Renal cortex interstitium (tissue), 11 donors: ENCODE measurements at regions not wholly inside any gene's neighbourhood (a gene's known extent, or its start where the extent isn't known, plus 50 kb on each side); places are given as distances from the start of the nearest gene placed in this dataset.
A peak's percentile ranks its signal among the peaks of the same experiment; 100 is the strongest.
"Not testable (repeated sequence)": the region's sequence is repeated elsewhere in the genome, so short reads cannot be mapped to it uniquely, and the experiment has no call there.

Experiments
- DNase-seq, 11 donors: peaks; one replicate each; pipeline ENCODE4 v3.0.0-alpha.2; 2013; ENCODE audit warnings: low read depth in 9 of 11, low spot score in 4 of 11; ENCODE audit errors: extremely low read depth in 1 of 11

GRCh38 chr11:12585861-12586260 lies 88.4 kb upstream of the TEAD1 start:
- no peak for DNase-seq

GRCh38 chr11:12587333-12587991 lies 86.8 kb upstream of the TEAD1 start:
- DNase-seq, result peak in 2 of 11 donors; percentile 22 to 24

DNA sequence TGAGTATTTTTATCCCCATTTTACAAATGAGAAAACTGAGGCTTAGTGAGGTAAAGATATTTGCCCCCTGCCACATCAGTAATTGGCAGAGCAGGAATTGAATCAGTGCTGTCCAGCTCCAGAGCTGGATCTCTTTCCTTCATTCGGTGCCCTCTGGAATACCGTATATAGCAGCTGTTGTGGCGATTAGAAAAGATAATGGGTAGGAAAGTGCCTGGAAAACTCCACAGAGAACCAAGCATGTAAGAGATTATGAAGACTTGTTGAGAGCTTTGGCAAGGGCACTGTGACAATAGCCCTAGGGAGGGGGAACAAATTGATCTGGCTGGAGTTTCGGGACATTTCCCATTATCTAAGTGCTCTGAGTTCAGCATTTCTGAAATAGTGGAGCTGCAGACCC lies 82.5 kb upstream of the TEAD1 start:
- no peak for DNase-seq

- no peak for DNase-seq
Observed at GRCh38 chr11:12592283-12592682, 81.9 kb upstream of the TEAD1 start.

DNA sequence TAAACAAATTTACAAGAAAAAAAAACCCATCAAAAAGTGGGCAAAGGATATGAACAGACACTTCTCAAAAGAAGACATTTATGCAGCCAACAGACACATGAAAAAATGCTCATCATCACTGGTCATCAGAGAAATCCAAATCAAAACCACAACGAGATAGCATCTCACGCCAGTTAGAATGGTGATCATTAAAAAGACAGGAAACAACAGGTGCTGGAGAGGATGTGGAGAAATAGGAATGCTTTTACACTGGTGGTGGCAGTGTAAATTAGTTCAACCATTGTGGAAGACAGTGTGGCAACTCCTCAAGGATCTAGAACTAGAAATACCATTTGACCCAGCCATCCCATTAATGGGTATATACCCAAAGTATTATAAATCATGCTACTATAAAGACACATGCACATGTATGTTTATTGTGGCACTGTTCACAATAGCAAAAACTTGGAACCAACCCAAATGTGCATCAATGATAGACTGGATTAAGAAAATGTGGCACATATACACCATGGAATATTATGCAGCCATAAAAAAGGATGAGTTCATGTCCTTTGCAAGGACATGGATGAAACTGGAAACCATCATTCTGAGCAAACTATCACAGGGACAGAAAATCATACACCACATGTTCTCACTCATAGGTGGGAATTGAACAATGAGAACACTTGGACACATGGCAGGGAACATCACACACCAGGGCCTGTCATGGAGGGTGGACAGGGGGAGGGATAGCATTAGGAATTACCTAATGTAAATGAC lies 79.0 kb upstream of the TEAD1 start:
- not testable (repeated sequence) for DNase-seq

- no peak for DNase-seq
Observed at GRCh38 chr11:12598330-12599256, 75.6 kb upstream of the TEAD1 start.

DNA sequence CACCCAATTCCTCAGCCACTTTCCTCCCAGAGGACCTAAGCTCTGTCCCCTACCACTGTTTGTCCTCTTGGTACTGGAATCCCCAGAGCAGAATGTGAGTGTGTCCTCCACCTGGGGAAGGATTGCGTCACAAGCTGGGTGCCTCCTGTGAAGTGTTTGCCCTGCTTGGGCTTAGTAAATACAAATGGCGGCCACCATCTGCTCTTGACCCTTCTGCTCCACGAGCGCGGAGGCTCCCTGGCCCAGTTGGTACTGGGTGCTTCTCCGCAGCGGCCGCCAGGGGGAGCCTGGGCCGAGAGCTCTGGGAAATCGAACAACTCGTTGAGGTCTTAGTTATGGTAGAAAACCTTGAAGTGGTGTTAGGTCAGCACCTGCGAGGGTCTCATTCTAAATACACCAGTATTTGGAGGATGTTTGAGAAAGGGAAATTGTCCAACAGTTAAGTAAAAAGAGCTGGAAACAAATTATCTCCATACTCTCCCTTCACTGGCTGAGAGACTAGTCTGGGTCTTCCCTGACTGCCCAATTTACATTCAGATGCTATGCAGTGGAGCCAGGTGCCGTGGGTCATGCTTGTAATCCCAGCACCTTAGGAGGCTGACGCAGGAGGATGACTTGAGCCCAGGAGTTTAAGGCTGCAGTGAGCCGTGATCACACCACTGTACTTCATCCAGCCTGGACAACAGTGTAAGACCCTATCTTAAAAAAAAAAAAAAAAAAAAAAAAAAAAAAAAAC lies 74.6 kb upstream of the TEAD1 start:
- no peak for DNase-seq

- peak in 3 of 11 donors; percentile 27 to 46 (median 29) for DNase-seq
Observed at GRCh38 chr11:12600829-12601228, 73.4 kb upstream of the TEAD1 start.

DNA sequence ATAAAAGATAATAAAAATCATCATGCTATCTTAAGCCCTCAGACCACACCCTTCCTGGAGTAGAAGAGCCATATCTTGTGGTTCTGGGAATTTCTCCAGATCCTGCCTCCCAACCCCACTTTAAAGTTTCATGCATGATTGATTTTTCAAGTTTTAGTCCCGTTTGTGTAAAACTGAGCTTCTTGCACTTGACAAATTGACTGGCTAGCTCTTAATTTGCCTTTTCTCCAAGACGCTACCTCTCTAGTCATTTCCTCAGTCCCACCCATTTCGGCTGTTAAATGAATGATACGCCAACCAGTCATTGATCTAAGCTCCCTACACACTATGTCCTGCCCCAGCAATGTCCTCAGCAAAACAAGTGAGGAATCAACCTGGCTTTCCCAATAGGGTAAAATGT lies 71.8 kb upstream of the TEAD1 start:
- no peak for DNase-seq

DNA sequence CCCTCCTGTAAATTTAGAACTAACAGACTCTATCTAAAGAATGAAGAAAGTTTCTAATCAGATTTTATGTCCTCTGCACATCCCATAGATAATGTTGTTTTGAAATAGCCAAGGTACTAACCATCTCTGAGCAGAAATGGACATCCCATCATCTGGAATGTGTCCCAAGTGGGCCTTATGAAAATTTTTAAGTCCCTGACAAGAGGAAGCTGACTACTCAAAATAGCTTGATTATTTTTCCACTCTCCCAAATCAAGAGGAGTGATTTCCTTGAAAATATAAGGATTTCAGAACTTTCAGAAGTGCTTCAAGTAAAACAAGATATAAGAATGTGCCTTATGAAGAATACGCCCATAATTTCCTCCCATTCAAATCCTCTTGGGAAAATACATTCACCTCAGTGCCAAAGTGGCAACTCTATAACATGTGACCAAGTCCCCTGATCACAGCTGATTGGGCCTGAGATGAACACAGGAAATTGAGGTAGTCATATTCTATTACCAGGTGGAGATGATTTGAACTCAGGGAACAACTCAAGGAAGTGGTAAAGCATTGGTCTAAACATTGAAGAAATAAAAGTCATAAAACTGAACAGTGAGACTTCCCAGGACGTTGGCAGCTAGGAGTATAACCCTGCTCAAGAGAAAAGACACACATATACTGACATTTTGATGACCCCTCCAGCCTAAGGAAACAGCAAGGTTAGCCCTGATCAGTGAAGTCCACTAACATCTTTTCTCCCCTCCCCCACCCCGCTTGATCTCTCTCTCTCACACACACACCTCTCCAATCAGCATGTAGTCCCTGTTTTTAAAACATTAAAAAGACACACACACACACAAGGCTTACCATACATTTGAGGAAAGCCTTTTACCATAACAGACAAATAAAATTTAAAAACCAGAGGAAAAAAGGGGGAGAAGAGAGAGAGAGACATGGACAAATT lies 70.8 kb upstream of the TEAD1 start:
- no peak for DNase-seq

- DNase-seq, result no peak
Observed at GRCh38 chr11:12604557-12605153, 69.6 kb upstream of the TEAD1 start.

- no peak for DNase-seq
Observed at GRCh38 chr11:12606597-12606996, 67.6 kb upstream of the TEAD1 start.

- not testable (repeated sequence) for DNase-seq
Observed at GRCh38 chr11:12608678-12609077, 65.5 kb upstream of the TEAD1 start.

DNA sequence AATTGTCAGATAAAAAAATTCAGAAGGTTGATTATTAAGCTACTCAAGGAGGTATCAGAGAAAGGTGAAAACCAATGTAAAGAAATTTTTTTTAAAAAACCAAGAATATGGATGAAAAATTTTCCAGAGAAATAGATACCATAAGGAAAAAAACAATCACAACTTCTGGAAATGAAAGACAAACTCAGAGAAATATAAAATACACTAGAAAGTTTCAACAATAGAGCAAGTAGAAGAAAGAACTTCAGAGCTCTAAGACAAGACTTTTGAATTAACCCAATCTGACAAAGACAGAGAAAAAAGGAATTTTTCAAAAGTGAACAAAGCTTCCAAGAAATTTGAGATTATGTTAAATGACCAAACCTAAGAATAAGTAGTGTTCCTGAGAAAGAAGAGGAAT lies 62.9 kb upstream of the TEAD1 start:
- no peak for DNase-seq

GRCh38 chr11:12617632-12618031 lies 56.6 kb upstream of the TEAD1 start:
- no peak for DNase-seq

GRCh38 chr11:12618743-12619540 lies 55.3 kb upstream of the TEAD1 start:
- no peak for DNase-seq

DNA sequence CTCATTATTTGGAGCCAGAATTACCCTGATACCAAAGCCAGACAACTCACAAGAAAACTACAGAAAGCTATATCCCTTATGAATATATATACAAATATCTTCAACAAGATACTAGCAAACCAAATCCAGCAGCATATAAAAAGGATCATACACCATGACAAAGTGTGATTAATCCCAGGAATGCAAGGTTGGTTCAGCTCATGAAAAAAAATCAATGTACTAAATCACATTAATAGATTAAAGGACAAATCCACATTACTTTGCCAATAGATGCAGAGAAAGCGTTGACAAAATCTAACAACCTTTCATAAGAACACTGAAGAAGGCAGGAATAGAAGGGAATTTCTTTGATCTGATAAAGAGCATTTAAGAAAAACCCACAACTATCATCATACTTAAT lies 50.4 kb upstream of the TEAD1 start:
- no peak for DNase-seq
